Endothelial cell of umbilical vein (primary cell): ENCODE measurements at regions not wholly inside any gene's neighbourhood (a gene's known extent, or its start where the extent isn't known, plus 50 kb on each side); places are given as distances from the start of the nearest gene placed in this dataset.

ENCODE experiments used
- BruUV-seq: library from RNA; stranded (reverse); fragments of 400-500 nt; replicated peaks from 2 replicates; lab custom pipeline; 2021; lab: Mats Ljungman, UMichigan
- CTCF ChIA-PET: fragments of 300-600, 350-600 bp; sonication (Branson Sonifier 250); formaldehyde crosslinking; loops from one replicate; lab custom pipeline; 2021; ENCODE audit warnings: antibody characterized with exemption, inconsistent platforms; lab: Charles Lee
- POLR2A ChIA-PET: fragments of 300-600, 350-600 bp; sonication (Branson Sonifier 250); formaldehyde crosslinking; loops from one replicate; lab custom pipeline; 2021; ENCODE audit warnings: antibody characterized with exemption, inconsistent platforms; lab: Charles Lee
- DNase-seq: peaks from one replicate; pipeline ENCODE4 v3.0.0-alpha.2; 2011; ENCODE audit warnings: low read depth, low spot score
- FAIRE-seq: peaks from 2 replicates; lab custom pipeline; 2011; peaks lifted over from hg19 to GRCh38; lab: Jason Lieb, UNC
- H2AFZ ChIP-seq: 2 replicates; pipeline ENCODE4 v1.6.0; 2012; ENCODE audit warnings: low read depth, low read length, control low read depth, inconsistent platforms
- H3K27ac ChIP-seq: 2 replicates; pipeline ENCODE4 v1.5.1; 2011; ENCODE audit warnings: low read depth, mild to moderate bottlenecking, control low read depth, low read length, moderate library complexity; ENCODE audit not compliant: insufficient read depth
- H3K27me3 ChIP-seq, 2 experiments: 2 replicates each; pipeline versions ENCODE4 v1.6.0 to v1.6.1; 2011; ENCODE audit warnings: low read length in 2 of 2, mixed read lengths in 1 of 2; ENCODE audit not compliant: control insufficient read depth in 2 of 2, insufficient read depth in 2 of 2
- H3K36me3 ChIP-seq, 2 experiments: 2 replicates in 1 of 2; 3 replicates in 1 of 2; pipeline ENCODE4 v1.5.1; 2011; ENCODE audit warnings: low read length in 2 of 2, mild to moderate bottlenecking in 1 of 2, moderate library complexity in 1 of 2; ENCODE audit not compliant: control insufficient read depth in 2 of 2, insufficient read depth in 2 of 2; ENCODE audit errors: extremely low read depth in 1 of 2
- H3K4me1 ChIP-seq: 3 replicates; pipeline ENCODE4 v1.5.1; 2011; ENCODE audit warnings: mild to moderate bottlenecking, low read length; ENCODE audit not compliant: control insufficient read depth, insufficient read depth; ENCODE audit errors: extremely low read depth
- H3K4me2 ChIP-seq: 2 replicates; pipeline ENCODE4 v1.6.1; 2011; ENCODE audit warnings: low read length, control low read depth, mixed read lengths; ENCODE audit not compliant: insufficient read depth
- H3K4me3 ChIP-seq, 3 experiments: fragments of 200-600 bp in 1 of 3; sonication (generic), shearing (Covaris generic) in 1 of 3; replicated peaks in 1 of 3; 2 replicates each; pipeline ENCODE4 v1.5.1; 2011 to 2016; ENCODE audit warnings: control low read depth in 3 of 3, low read length in 3 of 3, mild to moderate bottlenecking in 2 of 3, inconsistent platforms in 1 of 3, low read depth in 1 of 3, moderate library complexity in 1 of 3; ENCODE audit not compliant: insufficient read depth in 1 of 3
- H3K79me2 ChIP-seq: 2 replicates; pipeline ENCODE4 v1.6.0; 2012; ENCODE audit warnings: low read length, inconsistent platforms; ENCODE audit not compliant: control insufficient read depth, insufficient read depth
- H3K9ac ChIP-seq: replicated peaks from 2 replicates; pipeline ENCODE3; 2011; ENCODE audit warnings: low read length, control low read depth; ENCODE audit not compliant: insufficient read depth; ENCODE audit errors: extremely low read depth
- H3K9me1 ChIP-seq: replicated peaks from 3 replicates; pipeline ENCODE4 v1.6.0; 2011; ENCODE audit warnings: mild to moderate bottlenecking, low read length; ENCODE audit not compliant: control insufficient read depth, insufficient read depth; ENCODE audit errors: extremely low read depth
- H3K9me3 ChIP-seq: replicated peaks from 2 replicates; pipeline ENCODE4 v1.5.1; 2012; ENCODE audit warnings: low read length, inconsistent platforms; ENCODE audit not compliant: control insufficient read depth, insufficient read depth
- H4K20me1 ChIP-seq: replicated peaks from 2 replicates; pipeline ENCODE3; 2011; ENCODE audit warnings: mild to moderate bottlenecking, low read length; ENCODE audit not compliant: control insufficient read depth, insufficient read depth; ENCODE audit errors: extremely low read depth
- CTCF ChIP-seq, 2 donors: IDR thresholded peaks; 1 replicate in 1 of 2; 2 replicates in 1 of 2; pipeline ENCODE4 v1.5.1; 2011; ENCODE audit warnings: low read length in 2 of 2, mild to moderate bottlenecking in 2 of 2, moderate library complexity in 2 of 2, control low read depth in 1 of 2, inconsistent platforms in 1 of 2, low read depth in 1 of 2; ENCODE audit not compliant: insufficient read depth in 1 of 2; ENCODE audit errors: extremely low read depth in 1 of 2
- EZH2 ChIP-seq: IDR thresholded peaks from 2 replicates; pipeline ENCODE4 v1.6.1; 2012; ENCODE audit warnings: borderline replicate concordance, low read depth, mild to moderate bottlenecking, moderate library complexity, low read length, inconsistent platforms; ENCODE audit not compliant: severe bottlenecking
- FOS ChIP-seq: IDR thresholded peaks from 2 replicates; pipeline ENCODE4 v1.6.1; 2011; ENCODE audit warnings: mild to moderate bottlenecking, low read length, moderate library complexity, borderline replicate concordance; ENCODE audit not compliant: insufficient read depth
- GATA2 ChIP-seq: IDR thresholded peaks from 2 replicates; pipeline ENCODE4 v1.7.0; 2011; ENCODE audit warnings: low read depth, mild to moderate bottlenecking, moderate library complexity, mixed read lengths, low read length; ENCODE audit not compliant: insufficient read length, insufficient read depth
- JUN ChIP-seq: IDR thresholded peaks from 2 replicates; pipeline ENCODE4 v1.6.1; 2011; ENCODE audit warnings: borderline replicate concordance, low read depth; ENCODE audit not compliant: insufficient read length, insufficient read depth
- MAX ChIP-seq: IDR thresholded peaks from 2 replicates; pipeline ENCODE4 v1.6.1; 2011; ENCODE audit not compliant: insufficient read depth, insufficient read length
- MYC ChIP-seq: IDR thresholded peaks from one replicate; pipeline ENCODE4 v1.6.1; 2011; ENCODE audit warnings: mild to moderate bottlenecking, low read depth, low read length
- POLR2A ChIP-seq: IDR thresholded peaks from 2 replicates; pipeline ENCODE4 v1.6.1; 2012; ENCODE audit warnings: low read depth, mild to moderate bottlenecking, control low read depth, low read length
- POLR2AphosphoS5 ChIP-seq: IDR thresholded peaks from 2 replicates; pipeline ENCODE4 v1.6.1; 2012; ENCODE audit warnings: low read depth, mild to moderate bottlenecking, control low read depth, low read length, moderate library complexity; ENCODE audit not compliant: insufficient read depth
- dilution Hi-C: fragments of 300-500 bp; cut with MboI; formaldehyde crosslinking; loops from one replicate; pipeline ENCODE4 v1.15.0; 2019; ENCODE audit warnings: low sequenced_read_pairs; ENCODE audit not compliant: extremely low pct_ligation_motif_present
- intact Hi-C: fragments of 100-400 bp; cut with micrococcal nuclease; formaldehyde crosslinking; loops from one replicate; pipeline ENCODE4 v1.10.0; 2022

- Histone ChIP-seq H3K27me3 (no peaks in the 10 kb centered on the region), H2AFZ (no peak overlapping the region), H4K20me1 (no peaks in the 10 kb centered on the region), H3K9me3 (no peaks in the 10 kb centered on the region), H3K27ac (no peak overlapping the region), H3K9me1 (no peaks in the 10 kb centered on the region), H3K79me2 (no peaks in the 10 kb centered on the region), H3K4me3 (no peak overlapping the region), H3K36me3 (no peaks in the 10 kb centered on the region), H3K4me2 (no peak overlapping the region), H3K9ac (no peak overlapping the region), H3K4me1 (no peaks in the 10 kb centered on the region)
- ChIA-PET CTCF (interaction anchor here (0.9 kb wide), 1 partner anchor 37 kb away, joined by 3 read pairs; no protein-coding TSS in a partner anchor), POLR2A (no interaction called here)
- no peak for TF ChIP-seq MAX
- TF ChIP-seq EZH2: no peak
- TF ChIP-seq POLR2A: no peak
- TF ChIP-seq GATA2: no peak
- no peak for TF ChIP-seq POLR2AphosphoS5
- TF ChIP-seq MYC: no peak
- TF ChIP-seq JUN: no peak
- TF ChIP-seq CTCF (IDR thresholded peaks at IDR 0.05; ENCODE audit: extremely low read depth in 1 of 2, insufficient read depth in 1 of 2, low read depth in 1 of 2, low read length in 2 of 2): no peak
- TF ChIP-seq FOS: no peak
- BruUV-seq: no TSS peak
- intact Hi-C loops (no loop called here), dilution Hi-C loops (no loop called here)
- FAIRE-seq: no peak
- no peak for DNase-seq
These were observed 466.7 kb upstream of the PKN2 start for GRCh38 chr1:88217386-88217785.
